Fibroblast of lung (primary cell): ENCODE measurements at regions not wholly inside any gene's neighbourhood (a gene's known extent, or its start where the extent isn't known, plus 50 kb on each side); places are given as distances from the start of the nearest gene placed in this dataset.

Source experiments
- CTCF ChIP-seq, 2 donors: IDR thresholded peaks in 1 of 2; conservative IDR thresholded peaks in 1 of 2; 1 replicate in 1 of 2; 2 replicates in 1 of 2; pipeline ENCODE4 v1.5.1; 2011 to 2012; ENCODE audit warnings: low read length in 2 of 2, control low read depth in 1 of 2, inconsistent platforms in 1 of 2, low read depth in 1 of 2, mild to moderate bottlenecking in 1 of 2
- EZH2 ChIP-seq: IDR thresholded peaks from 2 replicates; pipeline ENCODE4 v1.5.1; 2012; ENCODE audit warnings: low read length, control low read depth, mild to moderate bottlenecking; ENCODE audit errors: missing control alignments

GRCh38 chr12:127881371-127882140 is 385.4 kb upstream of the TMEM132C start:
- no peak for TF ChIP-seq CTCF (conservative IDR thresholded peaks at IDR 0.05 in 1 of 2, IDR thresholded peaks at IDR 0.05 in 1 of 2; ENCODE audit: low read depth in 1 of 2, low read length in 2 of 2)
- no peak for TF ChIP-seq EZH2
